ENCODE measurements at regions not wholly inside any gene's neighbourhood (a gene's known extent, or its start where the extent isn't known, plus 50 kb on each side); places are given as distances from the start of the nearest gene placed in this dataset.
"Not testable (repeated sequence)": the region's sequence is repeated elsewhere in the genome, so short reads cannot be mapped to it uniquely, and the experiment has no call there.

DNA sequence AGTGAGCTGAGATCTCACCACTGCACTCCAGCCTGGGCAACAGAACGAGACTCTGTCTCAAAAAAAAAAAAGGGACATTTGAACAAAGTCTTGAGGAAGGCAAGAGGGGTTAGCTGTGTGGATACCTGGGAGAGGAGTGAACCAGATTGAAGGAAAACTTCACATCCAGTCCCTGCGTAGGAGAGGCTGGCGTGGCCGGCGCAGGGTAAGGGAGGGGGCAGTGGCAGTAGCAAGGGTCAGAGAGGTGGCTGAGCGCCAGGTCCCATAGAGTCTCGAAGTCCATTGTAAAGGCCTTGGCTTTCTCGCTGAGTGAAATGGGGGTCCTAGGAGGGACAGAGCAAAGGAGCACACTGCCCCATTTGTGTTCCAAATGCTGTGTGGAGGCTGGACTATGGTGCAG lies 171.8 kb upstream of the WSCD1 start:
- no peak for DNase-seq (ENCODE audit: low read depth)

DNA sequence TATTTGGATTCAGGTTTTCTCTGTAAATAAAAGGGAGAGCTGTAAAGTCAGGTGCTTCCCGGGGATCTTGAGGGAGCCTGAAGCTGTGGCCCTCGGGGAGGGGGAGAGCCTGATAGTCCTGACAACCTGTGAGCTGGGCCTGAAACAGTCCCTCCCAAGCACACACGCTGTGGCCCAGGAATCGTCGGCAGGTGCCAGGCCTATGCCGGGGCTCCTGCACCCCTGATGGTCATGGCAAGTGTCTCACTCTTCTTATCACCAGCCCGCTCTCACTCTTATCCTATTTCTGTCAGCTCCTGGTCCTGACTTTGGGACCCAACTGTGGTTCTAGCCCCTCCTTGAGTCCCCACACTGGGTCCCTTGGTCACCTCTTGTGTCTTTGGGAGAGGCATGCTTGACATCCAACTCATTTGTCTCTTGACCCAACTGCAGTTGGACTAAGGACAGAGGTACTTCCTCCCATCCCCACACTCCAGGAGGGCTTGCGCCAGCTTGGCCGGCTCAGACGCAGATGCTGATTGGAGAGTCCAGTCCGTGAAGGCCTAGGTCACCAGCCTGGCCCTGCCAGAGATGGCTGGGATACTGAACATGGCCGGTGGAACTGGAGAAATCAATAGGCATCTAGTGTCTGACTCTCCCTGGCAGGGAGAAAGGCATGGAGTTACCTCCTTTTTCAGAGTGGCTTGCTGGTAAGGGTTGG lies 170.5 kb upstream of the WSCD1 start:
- DNase-seq (ENCODE audit: low read depth), result no peak

GRCh38 chr17:5901731-5902130 lies 168.4 kb upstream of the WSCD1 start:
- no peak for DNase-seq (ENCODE audit: low read depth)

GRCh38 chr17:5902181-5903140 lies 167.7 kb upstream of the WSCD1 start:
- DNase-seq (ENCODE audit: low read depth), result no peak

GRCh38 chr17:5911919-5912318 lies 158.3 kb upstream of the WSCD1 start:
- DNase-seq (ENCODE audit: low read depth), result no peak

GRCh38 chr17:5913032-5913531 lies 157.1 kb upstream of the WSCD1 start:
- no peak for DNase-seq (ENCODE audit: low read depth)

- DNase-seq (ENCODE audit: low read depth), result no peak
Measured at GRCh38 chr17:5913641-5914040, 156.5 kb upstream of the WSCD1 start.

DNA sequence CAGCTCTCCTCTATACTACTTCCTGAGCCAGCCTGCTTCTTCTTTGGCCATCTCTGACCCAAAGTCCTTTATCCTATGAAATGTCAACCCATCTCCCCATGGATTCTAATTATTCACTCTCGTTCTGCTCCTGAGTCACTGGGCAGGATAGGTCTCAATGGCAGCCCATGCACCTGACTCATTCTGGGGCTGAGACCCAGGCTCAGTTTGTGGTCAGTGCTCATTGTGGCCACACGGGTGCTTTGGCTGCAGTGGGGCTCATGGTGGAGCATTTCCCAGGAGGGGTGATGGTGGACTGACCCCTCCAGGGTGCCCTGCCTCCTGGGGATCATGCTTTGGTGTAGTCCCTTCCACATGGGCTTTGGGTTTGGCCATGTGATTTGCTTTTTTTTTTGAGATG lies 154.8 kb upstream of the WSCD1 start:
- DNase-seq (ENCODE audit: low read depth), result no peak

DNA sequence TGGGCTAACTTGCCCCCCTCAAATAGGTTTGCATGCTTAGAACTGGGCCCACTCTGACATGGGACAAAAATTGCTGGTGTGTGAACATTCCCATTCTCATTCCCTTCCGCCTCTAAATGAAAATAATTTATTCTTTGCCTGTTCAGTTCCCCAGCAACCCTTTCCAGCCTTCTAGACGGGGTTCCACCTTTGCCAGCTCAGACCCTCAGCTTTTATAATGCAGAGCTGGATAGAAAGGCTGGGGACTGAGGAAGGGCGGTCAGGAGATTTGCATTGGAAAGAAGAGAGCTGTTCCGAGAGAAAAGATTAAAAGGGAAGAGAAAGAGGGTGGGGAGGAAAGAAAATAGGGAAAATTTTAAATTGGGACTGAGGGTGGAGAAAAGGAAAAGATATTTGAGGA lies 151.1 kb upstream of the WSCD1 start:
- DNase-seq (ENCODE audit: low read depth), result no peak

DNA sequence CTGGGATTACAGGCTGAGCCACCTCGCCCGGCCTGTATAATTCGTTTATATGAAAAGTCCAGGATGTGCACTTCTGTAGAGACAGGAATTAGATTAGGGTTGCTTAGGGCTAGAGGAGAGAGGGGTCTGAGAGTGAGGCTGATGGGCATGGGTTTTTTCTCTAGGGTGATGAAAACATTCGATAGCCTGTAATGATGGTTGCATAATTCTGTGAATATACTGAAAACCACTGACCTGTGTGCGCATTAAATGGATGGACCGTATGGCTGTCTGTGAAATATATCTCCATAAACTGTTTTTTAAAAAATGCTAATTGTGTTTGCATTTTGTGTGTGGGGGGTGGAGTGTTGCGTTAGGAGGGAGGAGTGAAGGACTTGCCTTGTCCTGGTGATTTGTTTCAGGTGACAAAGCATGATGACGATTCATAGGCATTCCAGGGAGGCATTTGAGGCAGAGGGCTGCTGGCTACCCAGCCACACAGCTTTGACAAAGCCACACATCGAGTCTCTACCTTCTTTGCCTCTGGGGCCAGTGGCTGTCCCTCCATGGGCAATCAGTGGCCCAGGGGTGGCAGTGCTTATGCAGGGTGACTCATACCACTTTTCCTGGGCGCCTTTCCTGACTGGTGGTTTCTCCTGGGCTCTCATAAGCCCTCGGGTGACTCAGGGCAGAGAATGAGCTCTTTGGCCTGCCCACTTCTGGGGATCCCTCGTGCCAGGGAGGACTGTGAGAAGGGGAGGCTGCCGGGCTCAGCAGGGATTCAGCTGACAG lies 148.5 kb upstream of the WSCD1 start:
- DNase-seq (ENCODE audit: low read depth), result no peak

DNA sequence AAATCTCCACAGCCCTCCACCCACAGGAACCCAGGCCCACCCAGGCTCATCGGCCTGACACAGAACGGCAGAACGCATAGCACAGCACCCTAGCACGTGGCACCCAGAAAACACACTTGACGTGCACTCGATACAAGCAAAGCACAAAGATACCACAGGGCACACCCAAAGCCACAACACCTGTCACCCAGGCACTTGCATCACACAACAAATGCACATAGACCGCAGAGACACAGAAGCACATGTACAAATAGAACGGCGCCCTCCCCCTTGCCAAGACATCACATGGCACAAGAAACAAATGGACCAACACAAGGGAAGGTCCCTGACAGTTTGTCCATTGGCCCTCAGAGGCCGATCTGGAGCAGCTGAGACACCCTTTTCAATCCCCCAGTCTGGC lies 147.7 kb upstream of the WSCD1 start:
- DNase-seq (ENCODE audit: low read depth), result no peak

DNA sequence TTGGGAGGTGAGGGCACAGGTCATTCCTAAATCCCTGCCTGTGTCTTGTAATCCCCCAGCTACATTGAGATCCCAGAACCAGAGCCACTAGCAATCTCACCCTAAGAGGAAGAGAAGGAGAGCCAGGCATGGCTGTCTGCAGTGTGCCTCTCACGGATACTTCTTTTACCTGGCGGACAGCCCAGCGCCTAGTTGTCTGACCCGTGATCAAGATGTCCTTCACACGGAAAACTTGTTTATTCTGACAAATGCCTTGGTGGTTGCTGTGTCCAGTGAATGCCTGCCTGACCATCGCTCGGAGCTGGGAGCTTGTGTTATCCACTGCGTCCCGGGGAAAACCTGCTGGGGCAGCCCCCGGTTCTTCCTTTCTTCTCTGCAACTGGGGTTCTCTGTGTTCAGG lies 140.5 kb upstream of the WSCD1 start:
- no peak for DNase-seq (ENCODE audit: low read depth)

DNA sequence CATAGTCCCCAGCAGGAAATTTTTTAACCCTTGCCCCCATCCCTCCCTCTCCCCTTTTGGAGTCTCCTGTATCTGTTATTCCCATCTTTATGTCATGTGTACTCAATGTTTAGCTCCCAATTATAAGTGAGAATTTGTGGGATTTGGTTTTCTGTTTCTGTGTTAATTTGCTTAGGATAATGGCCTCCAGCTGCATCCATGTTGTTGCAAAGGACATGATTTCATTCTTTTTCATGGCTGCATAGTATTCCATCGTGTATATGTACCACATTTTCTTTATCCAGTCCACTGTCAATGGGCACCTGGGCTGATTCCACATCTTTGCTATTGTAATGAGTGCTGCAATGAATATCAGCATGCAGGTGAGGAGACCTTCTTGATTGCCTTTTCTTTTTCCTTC lies 139.6 kb upstream of the WSCD1 start:
- DNase-seq (ENCODE audit: low read depth), result not testable (repeated sequence)

- DNase-seq (ENCODE audit: low read depth), result no peak
Measured at GRCh38 chr17:5931616-5932015, 138.6 kb upstream of the WSCD1 start.

GRCh38 chr17:5933430-5933829 lies 136.7 kb upstream of the WSCD1 start:
- no peak for DNase-seq (ENCODE audit: low read depth)

DNA sequence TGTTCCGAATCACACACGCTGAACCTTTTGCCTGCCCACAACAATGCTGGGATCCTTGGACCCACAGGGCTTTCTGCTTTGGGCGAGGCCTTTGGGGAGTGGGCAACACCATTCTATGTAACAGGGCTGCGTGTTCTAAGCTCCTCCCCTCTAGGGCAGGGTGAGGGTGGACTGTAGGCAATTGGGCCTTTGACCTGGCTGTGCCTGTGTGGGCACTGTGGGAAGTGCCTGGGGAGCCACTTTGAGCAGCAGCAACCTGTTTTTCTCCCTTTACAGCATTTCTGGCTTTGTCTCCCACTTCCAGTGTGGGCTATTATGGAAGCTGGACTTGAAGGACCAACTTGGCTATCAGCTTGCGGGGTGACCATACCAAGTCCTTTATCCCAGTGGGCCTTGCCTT lies 128.9 kb upstream of the WSCD1 start:
- DNase-seq (ENCODE audit: low read depth), result no peak

DNA sequence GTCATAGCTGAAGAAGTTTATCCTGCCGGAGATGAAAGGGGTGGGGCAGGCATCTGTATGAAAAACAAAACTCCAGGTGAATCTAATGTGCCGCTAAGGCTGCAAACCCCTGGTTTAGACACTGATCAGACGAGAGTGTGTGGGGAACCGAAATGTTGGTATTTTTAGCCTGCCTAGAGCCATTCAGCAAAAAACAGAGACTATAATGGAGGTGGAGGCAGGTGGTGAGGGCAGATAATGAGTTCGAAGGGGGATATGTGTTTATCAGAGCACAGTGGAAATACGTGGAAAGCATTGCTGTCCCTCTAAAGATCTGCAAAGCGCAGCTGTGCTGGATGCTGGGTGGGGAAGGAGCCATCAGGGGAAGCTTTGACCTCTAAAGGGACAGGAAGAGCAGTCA lies 127.5 kb upstream of the WSCD1 start:
- DNase-seq (ENCODE audit: low read depth), result no peak

DNA sequence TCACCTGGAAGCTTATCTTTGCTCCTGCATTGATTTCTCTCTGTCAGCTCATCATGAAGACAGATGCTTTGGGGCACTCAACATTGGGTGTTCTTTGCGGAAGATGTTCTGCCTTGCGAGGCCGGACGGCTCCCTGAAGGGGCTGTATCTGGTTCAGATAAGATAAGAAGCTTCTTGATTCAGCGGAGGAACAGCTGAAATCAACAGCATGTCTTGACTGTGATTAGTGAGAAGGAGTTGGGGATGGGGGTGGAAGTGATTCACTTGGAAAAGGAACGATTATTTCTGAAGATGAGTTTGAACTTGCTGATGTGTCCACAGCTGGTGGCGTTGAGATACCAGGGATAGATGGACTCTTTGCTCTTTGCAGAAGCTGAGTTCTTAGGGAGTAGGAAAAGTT lies 126.9 kb upstream of the WSCD1 start:
- DNase-seq (ENCODE audit: low read depth), result no peak

GRCh38 chr17:5943982-5944381 lies 126.2 kb upstream of the WSCD1 start:
- DNase-seq (ENCODE audit: low read depth), result no peak

DNA sequence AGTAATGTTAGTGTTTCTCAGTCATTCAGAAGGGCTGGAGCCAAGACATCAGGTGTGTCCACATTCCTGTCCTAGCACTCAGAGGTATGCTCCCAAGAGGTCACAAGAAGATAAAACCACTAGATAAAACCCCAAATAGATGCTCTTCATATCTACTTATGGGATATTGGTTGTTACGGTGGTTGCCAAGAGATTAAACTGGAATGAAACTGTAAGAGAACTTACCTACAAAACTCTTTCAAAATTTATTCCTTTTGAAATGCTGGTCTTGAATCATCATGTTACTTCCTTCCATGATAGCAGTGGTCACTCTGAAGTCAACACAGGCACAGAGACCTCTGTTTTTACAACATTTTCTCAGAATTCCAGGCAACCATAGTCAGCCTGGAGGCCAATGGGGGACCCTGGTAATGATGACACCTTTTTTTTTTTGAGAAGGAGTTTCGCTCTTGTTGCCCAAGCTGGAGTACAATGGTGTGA lies 122.4 kb upstream of the WSCD1 start:
- no peak for DNase-seq (ENCODE audit: low read depth)

GRCh38 chr17:5948811-5949210 lies 121.4 kb upstream of the WSCD1 start:
- no peak for DNase-seq (ENCODE audit: low read depth)

DNA sequence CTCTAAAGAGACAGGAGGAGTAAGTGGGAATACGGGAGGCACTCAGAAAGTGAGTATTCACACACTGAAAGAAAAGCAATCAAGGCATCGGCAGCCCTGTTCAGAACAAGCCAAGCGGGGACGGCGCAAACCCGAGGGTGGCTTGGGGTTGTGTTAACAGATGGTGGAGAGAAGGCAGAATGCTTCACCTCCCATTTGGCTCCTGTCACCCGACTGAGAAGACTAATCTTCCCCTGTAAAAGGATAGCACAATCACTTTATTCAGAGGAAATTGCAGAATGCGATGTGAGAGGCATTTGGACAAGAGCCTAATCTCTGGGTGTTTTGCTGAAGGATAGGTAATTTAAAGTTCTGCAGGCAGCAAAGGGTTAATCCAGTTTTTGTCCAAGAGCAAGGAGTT lies 119.3 kb upstream of the WSCD1 start:
- DNase-seq (ENCODE audit: low read depth), result no peak

Data from GM04504 (cell line).